Astrocyte (in vitro differentiated cells and primary cell): ENCODE measurements at regions not wholly inside any gene's neighbourhood (a gene's known extent, or its start where the extent isn't known, plus 50 kb on each side); places are given as distances from the start of the nearest gene placed in this dataset.

Experiments used
- DNase-seq: peaks from one replicate; pipeline ENCODE4 v3.0.0-alpha.2; 2010; ENCODE audit warnings: low read depth
- FAIRE-seq: peaks from 2 replicates; lab custom pipeline; 2011; peaks lifted over from hg19 to GRCh38; lab: Jason Lieb, UNC
- H2AFZ ChIP-seq: 2 replicates; pipeline ENCODE4 v1.6.0; 2012; ENCODE audit warnings: low read depth, low read length, inconsistent platforms
- H3K27ac ChIP-seq: 2 replicates; pipeline ENCODE4 v1.5.1; 2011; ENCODE audit warnings: low read depth, low read length, inconsistent platforms
- H3K27me3 ChIP-seq: 2 replicates; pipeline ENCODE4 v1.6.0; 2011; ENCODE audit warnings: low read length, inconsistent platforms; ENCODE audit not compliant: insufficient read depth
- H3K36me3 ChIP-seq: 2 replicates; pipeline ENCODE4 v1.5.1; 2011; ENCODE audit warnings: low read length, inconsistent platforms; ENCODE audit not compliant: insufficient read depth
- H3K4me1 ChIP-seq: 2 replicates; pipeline ENCODE4 v1.5.1; 2011; ENCODE audit warnings: low read length, inconsistent platforms; ENCODE audit not compliant: insufficient read depth
- H3K4me2 ChIP-seq: 2 replicates; pipeline ENCODE4 v1.6.0; 2012; ENCODE audit warnings: low read length, inconsistent platforms
- H3K4me3 ChIP-seq: 2 replicates; pipeline ENCODE4 v1.5.1; 2011; ENCODE audit warnings: low read depth, mild to moderate bottlenecking, low read length, inconsistent platforms; ENCODE audit not compliant: insufficient read depth
- H3K79me2 ChIP-seq: 2 replicates; pipeline ENCODE4 v1.6.0; 2012; ENCODE audit warnings: mild to moderate bottlenecking, low read length, inconsistent platforms; ENCODE audit not compliant: insufficient read depth
- H3K9ac ChIP-seq: 2 replicates; pipeline ENCODE4 v1.6.0; 2012; ENCODE audit warnings: mild to moderate bottlenecking, low read length, inconsistent platforms
- H3K9me3 ChIP-seq: 2 replicates; pipeline ENCODE4 v1.5.1; 2012; ENCODE audit warnings: low read depth, mild to moderate bottlenecking, low read length, inconsistent platforms; ENCODE audit not compliant: insufficient read depth
- H4K20me1 ChIP-seq: 2 replicates; pipeline ENCODE4 v1.6.0; 2012; ENCODE audit warnings: low read length, inconsistent platforms; ENCODE audit not compliant: insufficient read depth
- H3K27ac Mint-ChIP-seq: one replicate; pipeline ENCODE4 v1.8.0; 2021; ENCODE audit warnings: mild to moderate bottlenecking, mixed read lengths; ENCODE audit not compliant: unreplicated experiment
- H3K27me3 Mint-ChIP-seq: one replicate; pipeline ENCODE4 v1.8.0; 2021; ENCODE audit warnings: low read depth, mixed read lengths; ENCODE audit not compliant: unreplicated experiment
- H3K36me3 Mint-ChIP-seq: one replicate; pipeline ENCODE4 v1.8.0; 2021; ENCODE audit warnings: low read depth, mixed read lengths; ENCODE audit not compliant: unreplicated experiment
- H3K4me1 Mint-ChIP-seq: one replicate; pipeline ENCODE4 v1.8.0; 2021; ENCODE audit warnings: low read depth, mixed read lengths; ENCODE audit not compliant: unreplicated experiment
- H3K4me3 Mint-ChIP-seq: one replicate; pipeline ENCODE4 v1.8.0; 2021; ENCODE audit warnings: mild to moderate bottlenecking, moderate library complexity, mixed read lengths; ENCODE audit not compliant: unreplicated experiment
- H3K9me3 Mint-ChIP-seq: one replicate; pipeline ENCODE4 v1.8.0; 2021; ENCODE audit warnings: mild to moderate bottlenecking, mixed read lengths; ENCODE audit not compliant: unreplicated experiment
- EZH2 ChIP-seq: IDR thresholded peaks from 2 replicates; pipeline ENCODE4 v1.6.1; 2012; ENCODE audit warnings: mild to moderate bottlenecking, low read length, inconsistent platforms; ENCODE audit not compliant: insufficient read depth
- TF ChIP-seq, protein P1 (sequence below): IDR thresholded peaks from 2 replicates; pipeline ENCODE4 v1.5.1; 2011; ENCODE audit warnings: low read depth, mild to moderate bottlenecking, inconsistent platforms, low read length, moderate library complexity; ENCODE audit not compliant: insufficient read depth

DNA sequence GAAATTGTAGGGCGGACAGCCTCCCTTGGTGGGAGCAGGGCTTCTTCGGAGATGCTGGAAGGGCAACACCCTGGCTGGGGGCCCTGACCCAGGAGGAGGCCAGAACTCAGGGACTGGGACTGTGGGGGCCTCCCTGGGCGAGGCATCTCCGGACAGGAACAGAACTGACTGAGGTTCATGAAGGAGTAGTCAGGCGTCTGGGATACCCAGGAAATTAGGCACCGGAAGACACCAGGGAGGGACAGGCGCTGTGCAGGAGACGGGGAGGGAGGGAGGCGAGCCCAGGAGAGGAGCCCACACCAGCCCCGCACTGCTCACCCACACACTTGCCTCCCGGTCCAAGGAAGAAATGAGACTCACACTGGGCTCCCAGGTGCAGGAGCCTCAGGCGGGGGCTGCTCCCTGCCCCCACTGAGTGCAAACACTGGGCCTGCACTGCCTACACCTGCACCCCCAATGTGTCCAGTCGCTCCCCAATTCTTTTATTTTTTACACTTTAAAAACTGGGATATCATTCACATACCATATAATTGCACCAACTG lies 262.6 kb upstream of the SFSWAP start:
- Mint-ChIP-seq H3K4me1 (peaks cover 2% of the 10 kb centered on the region), H3K4me3 (no peak overlapping the region), H3K36me3 (no peaks in the 10 kb centered on the region), H3K27me3 (peaks cover 10% of the 10 kb centered on the region), H3K27ac (no peak overlapping the region), H3K9me3 (no peaks in the 10 kb centered on the region)
- Histone ChIP-seq H3K79me2 (no peaks in the 10 kb centered on the region), H3K9ac (no peak overlapping the region), H3K27me3 (no peaks in the 10 kb centered on the region), H3K4me1 (no peaks in the 10 kb centered on the region), H3K4me2 (no peak overlapping the region), H2AFZ (no peak overlapping the region), H3K27ac (no peak overlapping the region), H3K4me3 (no peak overlapping the region), H3K9me3 (no peaks in the 10 kb centered on the region), H3K36me3 (no peaks in the 10 kb centered on the region), H4K20me1 (no peaks in the 10 kb centered on the region)
- DNase-seq (no peak), FAIRE-seq (no peak)
- TF ChIP-seq, protein P1, sequence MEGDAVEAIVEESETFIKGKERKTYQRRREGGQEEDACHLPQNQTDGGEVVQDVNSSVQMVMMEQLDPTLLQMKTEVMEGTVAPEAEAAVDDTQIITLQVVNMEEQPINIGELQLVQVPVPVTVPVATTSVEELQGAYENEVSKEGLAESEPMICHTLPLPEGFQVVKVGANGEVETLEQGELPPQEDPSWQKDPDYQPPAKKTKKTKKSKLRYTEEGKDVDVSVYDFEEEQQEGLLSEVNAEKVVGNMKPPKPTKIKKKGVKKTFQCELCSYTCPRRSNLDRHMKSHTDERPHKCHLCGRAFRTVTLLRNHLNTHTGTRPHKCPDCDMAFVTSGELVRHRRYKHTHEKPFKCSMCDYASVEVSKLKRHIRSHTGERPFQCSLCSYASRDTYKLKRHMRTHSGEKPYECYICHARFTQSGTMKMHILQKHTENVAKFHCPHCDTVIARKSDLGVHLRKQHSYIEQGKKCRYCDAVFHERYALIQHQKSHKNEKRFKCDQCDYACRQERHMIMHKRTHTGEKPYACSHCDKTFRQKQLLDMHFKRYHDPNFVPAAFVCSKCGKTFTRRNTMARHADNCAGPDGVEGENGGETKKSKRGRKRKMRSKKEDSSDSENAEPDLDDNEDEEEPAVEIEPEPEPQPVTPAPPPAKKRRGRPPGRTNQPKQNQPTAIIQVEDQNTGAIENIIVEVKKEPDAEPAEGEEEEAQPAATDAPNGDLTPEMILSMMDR = no peak

- no peak for TF ChIP-seq EZH2
- TF ChIP-seq, protein P1 = no peak
- Histone ChIP-seq H2AFZ (no peak overlapping the region), H3K79me2 (no peaks in the 10 kb centered on the region), H3K4me1 (no peaks in the 10 kb centered on the region), H3K27me3 (no peaks in the 10 kb centered on the region), H3K9ac (no peak overlapping the region), H3K36me3 (no peaks in the 10 kb centered on the region), H3K4me2 (no peak overlapping the region), H3K4me3 (no peak overlapping the region), H3K9me3 (no peaks in the 10 kb centered on the region), H4K20me1 (no peaks in the 10 kb centered on the region), H3K27ac (no peak overlapping the region)
- Mint-ChIP-seq H3K4me3 (no peak overlapping the region), H3K4me1 (peaks cover 2% of the 10 kb centered on the region), H3K27me3 (peaks cover 10% of the 10 kb centered on the region), H3K36me3 (no peaks in the 10 kb centered on the region), H3K27ac (no peak overlapping the region), H3K9me3 (no peaks in the 10 kb centered on the region)
- DNase-seq (no peak), FAIRE-seq (no peak)
Observed at GRCh38 chr12:131449027-131449426, 261.9 kb upstream of the SFSWAP start.

- H3K79me2 ChIP-seq = no peaks in the 10 kb centered on the region
- H3K27me3 ChIP-seq = no peaks in the 10 kb centered on the region
- H3K9ac ChIP-seq = no peak overlapping the region
- no peaks in the 10 kb centered on the region for H3K36me3 Mint-ChIP-seq
- H3K27ac Mint-ChIP-seq = no peak overlapping the region
- H3K9me3 ChIP-seq = no peaks in the 10 kb centered on the region
- TF ChIP-seq, protein P1 = no peak
- TF ChIP-seq EZH2 = no peak
- no peak overlapping the region for H2AFZ ChIP-seq
- H3K9me3 Mint-ChIP-seq = no peaks in the 10 kb centered on the region
- no peaks in the 10 kb centered on the region for H3K36me3 ChIP-seq
- no peak for DNase-seq
- no peak overlapping the region for H3K4me3 ChIP-seq
- H3K4me2 ChIP-seq = no peak overlapping the region
- peaks cover 2% of the 10 kb centered on the region for H3K4me1 Mint-ChIP-seq
- no peak overlapping the region for H3K4me3 Mint-ChIP-seq
- no peaks in the 10 kb centered on the region for H4K20me1 ChIP-seq
- H3K27me3 Mint-ChIP-seq = peaks cover 23% of the 10 kb centered on the region
- no peak overlapping the region for H3K27ac ChIP-seq
- no peak for FAIRE-seq
- no peaks in the 10 kb centered on the region for H3K4me1 ChIP-seq
Observed at GRCh38 chr12:131452444-131452860, 258.4 kb upstream of the SFSWAP start.
